ENCODE measurements at regions not wholly inside any gene's neighbourhood (a gene's known extent, or its start where the extent isn't known, plus 50 kb on each side); places are given as distances from the start of the nearest gene placed in this dataset.

DNA sequence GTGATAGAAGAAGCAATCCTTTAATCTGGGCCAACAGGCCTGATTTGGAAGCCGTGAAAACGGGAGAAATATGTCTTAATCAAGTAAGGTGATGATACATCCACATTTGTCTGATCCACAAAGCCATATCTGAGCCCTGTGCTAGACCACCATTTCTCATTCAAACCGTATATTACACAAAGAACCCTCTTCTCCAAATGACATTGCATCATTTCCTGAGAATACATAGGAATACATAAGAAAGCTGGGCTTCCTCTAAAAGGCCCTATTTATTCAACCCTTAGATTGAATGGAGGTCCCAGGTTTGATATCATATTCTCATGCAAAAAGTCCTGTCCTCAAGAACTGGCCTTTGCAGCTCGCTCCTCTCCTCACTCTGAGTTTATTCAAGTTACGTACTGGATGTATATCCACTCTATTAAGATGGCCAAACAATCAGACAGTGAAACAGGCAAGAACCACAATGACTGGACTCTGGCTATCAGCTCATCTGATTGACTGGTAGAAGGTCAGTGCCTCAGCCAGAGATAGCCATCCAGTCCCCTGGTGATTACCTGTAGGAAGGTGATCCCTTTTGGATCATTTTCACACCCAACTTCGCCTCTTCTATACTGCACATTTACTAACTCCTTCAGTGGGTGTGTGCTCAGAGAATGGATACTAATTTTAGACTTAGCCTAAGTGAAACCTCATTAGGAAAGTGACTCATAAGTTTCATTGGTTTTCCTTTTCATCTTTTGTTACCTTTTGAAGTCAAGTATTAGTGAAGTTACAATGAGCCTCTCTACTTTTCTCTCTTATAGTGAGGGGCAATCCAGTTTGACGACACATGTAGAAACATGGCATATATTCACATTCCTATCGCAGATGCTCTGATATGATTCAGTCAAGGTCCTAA, 167.6 kb upstream of the WWC1 start:
- H3K4me3 ChIP-seq (ENCODE audit: low read depth, low read length), result no peak overlapping the region
- DNase-seq (ENCODE audit: low read depth), result no peak
- no peak for TF ChIP-seq MYC (IDR thresholded peaks at IDR 0.05; ENCODE audit: low read depth, low read length)
- TF ChIP-seq MAX (IDR thresholded peaks at IDR 0.05; ENCODE audit: low read depth, low read length), result no peak
- TF ChIP-seq, protein P1, sequence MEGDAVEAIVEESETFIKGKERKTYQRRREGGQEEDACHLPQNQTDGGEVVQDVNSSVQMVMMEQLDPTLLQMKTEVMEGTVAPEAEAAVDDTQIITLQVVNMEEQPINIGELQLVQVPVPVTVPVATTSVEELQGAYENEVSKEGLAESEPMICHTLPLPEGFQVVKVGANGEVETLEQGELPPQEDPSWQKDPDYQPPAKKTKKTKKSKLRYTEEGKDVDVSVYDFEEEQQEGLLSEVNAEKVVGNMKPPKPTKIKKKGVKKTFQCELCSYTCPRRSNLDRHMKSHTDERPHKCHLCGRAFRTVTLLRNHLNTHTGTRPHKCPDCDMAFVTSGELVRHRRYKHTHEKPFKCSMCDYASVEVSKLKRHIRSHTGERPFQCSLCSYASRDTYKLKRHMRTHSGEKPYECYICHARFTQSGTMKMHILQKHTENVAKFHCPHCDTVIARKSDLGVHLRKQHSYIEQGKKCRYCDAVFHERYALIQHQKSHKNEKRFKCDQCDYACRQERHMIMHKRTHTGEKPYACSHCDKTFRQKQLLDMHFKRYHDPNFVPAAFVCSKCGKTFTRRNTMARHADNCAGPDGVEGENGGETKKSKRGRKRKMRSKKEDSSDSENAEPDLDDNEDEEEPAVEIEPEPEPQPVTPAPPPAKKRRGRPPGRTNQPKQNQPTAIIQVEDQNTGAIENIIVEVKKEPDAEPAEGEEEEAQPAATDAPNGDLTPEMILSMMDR (IDR thresholded peaks at IDR 0.05; ENCODE audit: low read depth, low read length), result no peak
- TF ChIP-seq POLR2A (IDR thresholded peaks at IDR 0.05; ENCODE audit: extremely low read depth, insufficient read length), result no peak

- no peak overlapping the region for H3K4me3 ChIP-seq (ENCODE audit: low read depth, low read length)
- TF ChIP-seq MAX (IDR thresholded peaks at IDR 0.05; ENCODE audit: low read depth, low read length), result no peak
- no peak for TF ChIP-seq POLR2A (IDR thresholded peaks at IDR 0.05; ENCODE audit: extremely low read depth, insufficient read length)
- TF ChIP-seq, protein P1 (IDR thresholded peaks at IDR 0.05; ENCODE audit: low read depth, low read length), result no peak
- no peak for TF ChIP-seq MYC (IDR thresholded peaks at IDR 0.05; ENCODE audit: low read depth, low read length)
- DNase-seq (ENCODE audit: low read depth), result no peak
These were observed 165.8 kb upstream of the WWC1 start for GRCh38 chr5:168125445-168126199.

DNA sequence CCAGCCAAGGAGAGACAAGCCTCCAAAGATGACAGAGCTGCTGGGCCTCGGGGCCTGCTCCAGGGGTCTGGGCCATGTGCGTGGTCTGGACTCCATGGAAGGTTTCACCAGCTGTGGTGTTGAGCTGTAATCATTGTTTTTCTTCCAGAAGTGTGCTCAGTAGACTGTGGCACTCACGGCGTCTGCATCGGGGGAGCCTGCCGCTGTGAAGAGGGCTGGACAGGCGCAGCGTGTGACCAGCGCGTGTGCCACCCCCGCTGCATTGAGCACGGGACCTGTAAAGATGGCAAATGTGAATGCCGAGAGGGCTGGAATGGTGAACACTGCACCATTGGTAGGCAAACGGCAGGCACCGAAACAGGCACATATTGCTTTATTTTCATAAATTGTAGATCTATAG, 164.8 kb upstream of the WWC1 start:
- no peak for DNase-seq (ENCODE audit: low read depth)
- TF ChIP-seq MYC (IDR thresholded peaks at IDR 0.05; ENCODE audit: low read depth, low read length) (no peak), POLR2A (IDR thresholded peaks at IDR 0.05; ENCODE audit: extremely low read depth, insufficient read length) (no peak)
- H3K4me3 ChIP-seq (ENCODE audit: low read depth, low read length), result no peak overlapping the region

DNA sequence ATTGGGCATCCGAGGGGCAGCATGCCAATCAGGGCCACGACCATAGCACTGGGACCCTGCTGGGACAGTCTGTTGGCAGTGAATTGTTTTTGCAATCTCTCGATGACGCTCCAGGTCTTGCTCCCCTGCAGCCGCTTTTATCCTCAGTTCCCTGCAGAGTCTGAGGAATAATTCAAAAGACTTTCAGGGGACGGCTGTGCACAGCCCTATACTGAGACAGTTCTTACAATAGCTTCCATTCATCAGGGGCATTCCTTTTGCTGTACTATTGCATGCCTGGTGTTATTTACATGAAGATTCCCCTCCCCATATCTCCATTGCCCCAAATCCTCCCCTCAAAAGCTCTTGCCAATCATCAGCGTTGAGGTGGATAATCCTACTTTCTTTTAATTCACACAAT, 163.3 kb upstream of the WWC1 start:
- H3K4me3 ChIP-seq (ENCODE audit: low read depth, low read length), result no peak overlapping the region
- DNase-seq (ENCODE audit: low read depth), result no peak
- TF ChIP-seq MAX (IDR thresholded peaks at IDR 0.05; ENCODE audit: low read depth, low read length) (no peak), POLR2A (IDR thresholded peaks at IDR 0.05; ENCODE audit: extremely low read depth, insufficient read length) (no peak), MYC (IDR thresholded peaks at IDR 0.05; ENCODE audit: low read depth, low read length) (no peak)
- TF ChIP-seq, protein P1 (IDR thresholded peaks at IDR 0.05; ENCODE audit: low read depth, low read length), result no peak

GRCh38 chr5:168128557-168128956, 162.9 kb upstream of the WWC1 start:
- DNase-seq (ENCODE audit: low read depth), result no peak

GRCh38 chr5:168131519-168131918, 159.9 kb upstream of the WWC1 start:
- H3K4me3 ChIP-seq (ENCODE audit: low read depth, low read length), result no peak overlapping the region
- no peak for DNase-seq (ENCODE audit: low read depth)
- TF ChIP-seq MAX (IDR thresholded peaks at IDR 0.05; ENCODE audit: low read depth, low read length) (no peak), POLR2A (IDR thresholded peaks at IDR 0.05; ENCODE audit: extremely low read depth, insufficient read length) (no peak), MYC (IDR thresholded peaks at IDR 0.05; ENCODE audit: low read depth, low read length) (no peak)
- TF ChIP-seq, protein P1 (IDR thresholded peaks at IDR 0.05; ENCODE audit: low read depth, low read length), result no peak

More at GRCh38 chr5:168128557-168128956, 162.9 kb upstream of the WWC1 start:
- TF ChIP-seq MAX (IDR thresholded peaks at IDR 0.05; ENCODE audit: low read depth, low read length) (no peak), MYC (IDR thresholded peaks at IDR 0.05; ENCODE audit: low read depth, low read length) (no peak)
- no peak overlapping the region for H3K4me3 ChIP-seq (ENCODE audit: low read depth, low read length)

All from NB4 (cell line).